GM12864 (cell line): ENCODE measurements at regions not wholly inside any gene's neighbourhood (a gene's known extent, or its start where the extent isn't known, plus 50 kb on each side); places are given as distances from the start of the nearest gene placed in this dataset.

ENCODE experiments used
- DNase-seq: peaks from one replicate; pipeline ENCODE4 v3.0.0-alpha.2; 2011; ENCODE audit warnings: low read depth
- H3K4me3 ChIP-seq: 2 replicates; pipeline ENCODE4 v1.5.1; 2011; ENCODE audit warnings: mild to moderate bottlenecking, low read depth, low read length, control low read depth
- TF ChIP-seq, protein P1 (sequence below): IDR thresholded peaks from 2 replicates; pipeline ENCODE4 v1.5.1; 2011; ENCODE audit warnings: low read depth, mild to moderate bottlenecking, moderate library complexity, low read length, control low read depth, inconsistent platforms; ENCODE audit errors: missing control alignments

DNA sequence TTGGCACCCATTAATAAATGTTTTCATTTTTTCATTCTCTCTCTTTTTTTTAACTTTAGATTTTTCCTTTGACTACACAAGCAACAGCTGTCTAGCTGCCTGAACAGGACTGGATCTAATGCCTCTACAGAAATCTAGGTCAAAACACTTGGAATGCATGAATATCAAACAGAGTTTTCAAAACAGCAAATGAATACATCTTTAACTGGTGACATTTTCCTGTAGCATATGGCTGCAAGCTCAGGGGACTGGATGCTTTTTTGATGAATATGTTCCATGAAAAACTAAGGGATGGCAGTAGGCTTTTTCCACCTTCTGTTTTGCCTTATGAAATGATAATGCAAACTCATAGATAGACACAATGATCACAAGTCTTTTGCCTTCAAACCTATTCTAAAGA, 661.7 kb downstream of the MCTP2 start:
- TF ChIP-seq, protein P1, sequence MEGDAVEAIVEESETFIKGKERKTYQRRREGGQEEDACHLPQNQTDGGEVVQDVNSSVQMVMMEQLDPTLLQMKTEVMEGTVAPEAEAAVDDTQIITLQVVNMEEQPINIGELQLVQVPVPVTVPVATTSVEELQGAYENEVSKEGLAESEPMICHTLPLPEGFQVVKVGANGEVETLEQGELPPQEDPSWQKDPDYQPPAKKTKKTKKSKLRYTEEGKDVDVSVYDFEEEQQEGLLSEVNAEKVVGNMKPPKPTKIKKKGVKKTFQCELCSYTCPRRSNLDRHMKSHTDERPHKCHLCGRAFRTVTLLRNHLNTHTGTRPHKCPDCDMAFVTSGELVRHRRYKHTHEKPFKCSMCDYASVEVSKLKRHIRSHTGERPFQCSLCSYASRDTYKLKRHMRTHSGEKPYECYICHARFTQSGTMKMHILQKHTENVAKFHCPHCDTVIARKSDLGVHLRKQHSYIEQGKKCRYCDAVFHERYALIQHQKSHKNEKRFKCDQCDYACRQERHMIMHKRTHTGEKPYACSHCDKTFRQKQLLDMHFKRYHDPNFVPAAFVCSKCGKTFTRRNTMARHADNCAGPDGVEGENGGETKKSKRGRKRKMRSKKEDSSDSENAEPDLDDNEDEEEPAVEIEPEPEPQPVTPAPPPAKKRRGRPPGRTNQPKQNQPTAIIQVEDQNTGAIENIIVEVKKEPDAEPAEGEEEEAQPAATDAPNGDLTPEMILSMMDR = no peak
- H3K4me3 ChIP-seq = no peak overlapping the region
- no peak for DNase-seq

DNA sequence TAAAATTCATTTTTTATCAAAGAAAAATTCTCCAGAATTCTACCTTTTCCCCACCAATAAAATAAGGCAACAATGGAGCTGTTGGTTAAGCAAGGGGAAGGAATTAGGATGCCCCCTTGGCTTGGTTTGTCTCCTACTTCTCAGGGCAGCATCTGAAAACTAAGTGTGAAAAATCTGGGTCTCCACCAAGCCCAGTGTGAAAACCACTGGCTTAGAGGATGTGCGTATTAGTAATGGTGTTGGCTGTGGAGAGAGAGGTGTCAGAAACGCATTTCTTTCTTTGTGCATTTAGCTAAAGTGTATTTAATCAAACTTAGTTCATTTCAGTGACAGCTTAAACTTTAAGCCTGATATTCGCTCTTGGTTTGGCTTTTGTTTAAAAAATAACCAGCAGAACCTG, 662.7 kb downstream of the MCTP2 start:
- no peak overlapping the region for H3K4me3 ChIP-seq
- TF ChIP-seq, protein P1 = no peak
- DNase-seq = no peak

DNA sequence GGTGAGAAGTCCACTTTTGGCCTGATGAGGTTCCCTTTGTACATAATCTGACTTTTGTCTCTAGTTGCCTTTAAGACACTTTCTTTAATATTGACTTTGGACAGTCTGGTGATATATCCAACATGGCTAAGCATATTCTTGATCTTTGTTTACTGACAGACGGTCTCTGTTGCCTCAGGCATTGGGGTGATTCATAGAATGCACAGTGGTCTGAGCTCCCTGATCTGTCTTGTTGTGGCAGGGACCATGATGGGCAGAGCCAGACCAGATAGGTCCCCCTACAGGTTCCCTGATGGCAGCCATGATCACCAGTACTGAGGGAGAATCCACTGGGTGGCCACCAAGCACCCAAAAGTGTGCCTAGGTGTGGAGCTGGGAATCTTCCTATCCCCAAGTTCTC, 678.1 kb downstream of the MCTP2 start:
- DNase-seq = no peak
- TF ChIP-seq, protein P1 = no peak
- H3K4me3 ChIP-seq = no peak overlapping the region

DNA sequence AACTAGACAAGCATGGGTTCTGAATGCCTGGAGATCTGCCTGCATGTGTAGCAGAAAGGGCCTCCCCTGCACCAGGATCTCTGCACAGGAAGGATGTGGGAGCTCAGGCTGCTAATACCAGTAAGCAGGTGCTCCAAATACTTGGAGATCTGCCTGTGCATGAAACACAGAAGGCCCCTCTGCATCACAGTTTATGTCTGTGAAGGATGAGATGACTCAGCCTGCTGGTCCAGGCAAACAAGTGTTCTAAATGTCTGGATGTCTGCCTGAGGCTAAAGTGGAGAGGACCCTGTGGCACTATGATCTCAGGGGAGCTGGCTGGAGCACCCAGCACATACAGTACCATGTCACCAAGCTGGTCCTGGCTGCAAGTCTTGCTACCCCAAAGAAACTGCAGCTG, 678.8 kb downstream of the MCTP2 start:
- no peak overlapping the region for H3K4me3 ChIP-seq
- TF ChIP-seq, protein P1 = no peak
- no peak for DNase-seq

DNA sequence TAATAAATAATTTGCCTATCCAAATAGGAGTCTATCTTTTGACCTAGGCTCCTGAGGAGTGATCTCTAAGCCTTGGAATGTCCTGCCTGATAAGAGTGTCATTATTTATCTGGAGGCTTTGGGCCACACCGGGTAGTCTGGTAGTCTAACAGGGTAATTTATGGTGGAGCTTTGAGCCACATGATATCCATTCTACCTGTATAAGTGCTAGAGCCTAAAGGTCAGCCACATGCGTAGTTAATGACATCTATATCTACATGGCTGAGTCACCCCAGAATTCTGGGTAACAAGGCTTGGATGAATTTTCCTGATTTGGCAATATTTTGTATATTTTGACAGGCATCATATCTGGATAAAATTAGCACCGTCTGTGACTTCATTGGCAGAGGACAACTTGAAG, 681.4 kb downstream of the MCTP2 start:
- H3K4me3 ChIP-seq = no peak overlapping the region
- TF ChIP-seq, protein P1 = no peak
- DNase-seq = no peak

DNA sequence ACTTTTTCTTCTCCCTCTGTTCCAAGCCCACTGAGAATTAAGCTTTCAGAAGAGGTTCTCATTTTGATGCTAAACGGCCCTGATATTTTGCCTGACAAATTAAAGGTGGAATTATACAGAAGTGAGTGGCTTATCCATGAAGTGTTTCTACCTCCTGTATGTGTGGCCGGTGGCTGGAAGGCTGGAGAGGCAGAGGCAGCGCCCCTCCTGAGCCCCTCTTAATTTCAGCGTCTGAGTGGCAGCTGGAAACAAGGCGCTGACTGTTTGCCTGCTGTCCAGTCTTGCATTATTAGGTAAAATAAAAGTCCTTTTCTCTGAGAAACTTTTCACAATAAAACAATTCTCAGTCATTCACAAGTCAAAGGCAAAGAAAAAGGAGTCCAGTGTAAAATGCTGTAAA, 685.7 kb downstream of the MCTP2 start:
- TF ChIP-seq, protein P1 = no peak
- no peak for DNase-seq
- H3K4me3 ChIP-seq = no peak overlapping the region

DNA sequence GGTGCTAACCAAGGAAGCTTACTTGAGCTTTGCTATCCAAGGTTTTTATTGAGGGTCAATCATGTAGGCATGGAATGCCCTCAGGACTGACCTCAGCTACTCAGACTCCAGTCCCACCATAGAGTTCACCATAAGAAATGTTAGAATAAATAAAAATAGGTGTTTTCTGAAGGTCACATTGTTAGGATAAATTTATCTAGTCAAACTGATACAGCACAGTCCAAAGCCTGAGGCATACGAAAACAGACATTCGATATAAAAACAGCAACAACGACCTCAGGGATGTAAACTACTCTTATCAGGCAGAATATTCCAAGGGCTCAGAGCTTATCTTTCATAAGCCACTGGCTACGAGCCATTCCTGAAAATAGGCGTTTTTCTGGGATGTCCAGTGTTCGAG, 690.6 kb downstream of the MCTP2 start:
- no peak for DNase-seq
- TF ChIP-seq, protein P1 = no peak
- H3K4me3 ChIP-seq = no peak overlapping the region
